ENCODE measurements at regions not wholly inside any gene's neighbourhood (a gene's known extent, or its start where the extent isn't known, plus 50 kb on each side); places are given as distances from the start of the nearest gene placed in this dataset.

DNA sequence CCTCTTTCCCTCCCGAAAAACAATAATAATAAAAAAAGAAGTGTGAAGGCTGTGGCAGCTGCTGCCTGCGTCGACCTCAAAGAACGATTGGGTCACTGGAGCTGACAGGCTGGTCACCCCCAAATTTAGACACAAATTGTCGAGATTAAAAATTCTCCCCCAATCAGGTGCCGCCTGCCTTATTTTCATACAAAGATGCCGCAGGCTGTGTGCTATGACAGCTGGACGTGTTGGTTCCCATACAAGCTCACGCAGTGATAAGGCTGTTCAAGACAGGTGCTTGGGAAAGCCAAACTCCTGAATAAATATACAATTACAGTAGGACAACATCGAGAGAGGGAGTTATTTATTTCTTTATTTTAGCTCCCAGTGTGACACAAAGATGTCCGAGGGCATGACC lies 1041.8 kb downstream of the VRK1 start:
- no peak for DNase-seq

DNA sequence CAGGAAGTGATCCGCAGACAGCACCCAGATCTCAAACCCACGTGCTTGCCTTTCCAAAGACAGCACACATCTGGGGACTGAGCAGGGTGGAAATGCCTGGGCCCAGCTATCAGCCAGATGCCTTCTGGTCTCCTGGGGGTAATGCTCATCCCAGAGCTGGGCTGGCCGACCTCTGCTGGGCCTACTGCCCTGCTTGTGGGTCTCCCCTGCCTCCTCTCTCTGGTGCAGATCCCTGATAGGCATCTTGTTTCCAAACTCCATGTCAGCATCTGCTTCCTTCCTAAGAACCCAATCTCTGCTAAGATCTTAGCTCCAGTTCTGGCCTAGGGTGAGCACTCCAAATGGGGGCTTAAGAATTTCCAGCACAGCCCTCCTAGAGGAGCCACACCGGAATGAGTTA lies 1043.0 kb downstream of the VRK1 start:
- no peak for DNase-seq

DNA sequence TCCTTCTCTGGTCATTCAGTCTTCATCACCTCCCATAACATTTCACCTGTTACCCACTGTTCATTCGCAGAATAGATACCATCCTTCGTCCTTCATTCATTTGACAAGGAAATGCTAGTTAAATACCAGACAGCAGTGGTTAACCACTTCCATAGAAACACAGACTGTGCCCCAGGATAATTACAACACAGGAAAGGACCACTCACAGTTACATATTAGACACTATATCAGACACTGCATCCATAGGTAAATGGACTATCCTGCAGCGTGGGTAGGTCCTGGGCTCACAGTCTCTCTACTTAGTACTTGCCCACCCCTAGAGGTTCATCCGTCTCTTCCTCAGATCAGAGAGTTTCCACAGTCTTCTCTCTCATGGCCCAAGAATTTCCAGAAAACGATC lies 1044.6 kb downstream of the VRK1 start:
- no peak for DNase-seq

DNA sequence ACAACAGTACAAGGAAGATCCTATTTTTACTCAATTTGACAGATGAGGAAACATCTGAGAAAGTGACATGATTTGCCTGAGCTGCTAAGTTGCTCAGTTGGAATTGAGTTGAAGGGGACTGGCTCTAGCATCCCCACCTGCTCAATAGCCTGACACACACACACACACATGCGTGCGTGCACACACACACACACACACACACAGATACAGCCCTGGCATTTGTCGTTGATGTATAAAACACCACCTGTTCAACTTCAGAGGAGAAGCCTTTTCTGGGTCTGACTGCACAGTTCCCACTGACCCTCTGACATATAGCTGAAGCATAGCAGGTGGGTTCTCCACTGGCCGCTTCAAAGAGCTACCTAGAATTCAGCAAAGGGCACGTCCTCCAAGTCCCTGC lies 1045.9 kb downstream of the VRK1 start:
- no peak for DNase-seq

DNA sequence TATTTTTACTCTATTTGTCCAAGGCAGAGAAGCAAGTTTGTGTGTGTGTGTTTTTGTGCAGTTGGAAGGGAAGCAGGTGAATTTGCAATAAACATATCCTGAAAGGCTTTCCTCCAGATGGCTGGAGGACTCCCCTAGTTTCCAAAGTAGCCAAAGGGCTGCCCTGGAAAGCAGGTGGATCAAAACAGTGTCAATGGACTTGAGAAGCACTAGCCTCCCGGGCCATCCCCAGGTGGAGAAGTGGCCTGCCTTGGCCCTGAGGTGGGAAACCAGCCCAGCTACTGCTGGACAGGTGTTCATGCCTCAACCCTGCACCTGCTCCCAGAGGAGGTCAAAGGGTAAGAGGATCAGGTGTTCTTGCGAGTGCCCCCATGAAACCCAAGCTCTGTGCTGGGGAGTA lies 1046.9 kb downstream of the VRK1 start:
- DNase-seq: no peak

DNA sequence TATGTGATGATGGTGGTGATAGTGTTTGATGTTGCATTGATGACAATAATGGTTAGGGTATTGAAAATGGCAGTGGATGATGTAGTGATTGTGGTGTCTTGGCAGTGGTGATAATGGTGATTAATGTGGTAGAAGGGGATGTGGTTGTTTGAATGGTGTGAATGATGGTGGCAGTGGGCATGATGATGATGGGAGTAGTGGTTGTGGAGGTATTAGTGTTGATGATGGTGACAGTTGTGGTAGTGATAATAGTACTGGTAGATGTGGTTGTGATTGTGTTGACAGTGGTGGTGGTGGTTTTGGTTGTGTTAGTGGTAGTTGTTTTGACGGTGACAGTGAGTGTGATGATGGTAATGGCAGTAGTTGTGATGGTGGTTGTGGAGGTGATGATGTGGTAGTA lies 1049.0 kb downstream of the VRK1 start:
- no peak for DNase-seq

DNA sequence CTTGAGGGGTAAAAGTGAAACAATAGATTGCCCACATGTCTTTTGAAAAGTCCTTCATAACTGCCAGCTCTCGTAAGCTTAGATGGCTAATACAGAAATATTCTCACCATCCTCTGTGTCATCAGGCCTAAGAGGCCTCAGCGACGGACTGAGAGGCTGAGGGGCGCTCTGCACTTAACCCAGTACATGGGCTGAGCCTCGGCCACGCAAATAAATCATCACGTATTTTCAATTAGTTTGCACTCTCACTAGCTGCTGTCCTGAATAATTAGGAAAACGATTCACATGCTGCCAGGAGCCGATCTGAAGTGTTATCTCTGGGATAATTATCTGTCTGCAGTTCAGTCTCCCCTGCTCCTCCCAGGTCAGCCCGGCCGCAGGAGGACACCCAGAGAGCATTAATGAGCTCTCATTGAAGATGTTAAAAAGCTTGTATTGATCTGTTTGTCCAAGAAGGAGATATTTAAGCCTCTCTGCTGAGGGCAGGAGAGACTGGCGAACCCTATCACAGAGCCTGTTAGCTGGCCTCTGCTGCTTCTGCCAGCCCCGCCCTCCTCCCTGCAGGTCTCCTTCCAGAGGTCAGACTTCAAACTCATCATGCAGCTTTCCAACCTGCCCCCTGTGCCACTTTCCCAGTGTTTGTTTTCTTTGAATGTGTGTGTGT lies 1051.3 kb downstream of the VRK1 start:
- no peak for DNase-seq

DNA sequence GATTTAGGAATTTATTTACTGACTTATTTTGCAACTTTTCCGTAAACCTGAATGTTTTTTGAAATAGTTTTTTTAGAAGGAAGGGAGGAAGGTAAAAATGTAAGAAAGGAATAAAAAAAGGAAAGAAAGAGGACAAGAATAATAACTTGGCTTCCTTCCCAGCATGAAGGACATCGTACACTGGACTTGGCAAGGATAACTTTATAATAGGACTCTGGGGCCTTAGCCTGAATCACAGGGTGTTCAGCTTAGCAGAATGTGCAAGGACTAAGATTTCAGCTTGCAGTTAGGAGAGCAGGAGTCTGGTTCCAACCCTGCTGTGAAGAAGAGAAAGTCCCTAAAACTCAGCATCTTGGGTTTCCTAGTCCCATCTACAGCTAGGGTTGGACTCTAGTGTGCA lies 1053.3 kb downstream of the VRK1 start:
- DNase-seq: no peak

DNA sequence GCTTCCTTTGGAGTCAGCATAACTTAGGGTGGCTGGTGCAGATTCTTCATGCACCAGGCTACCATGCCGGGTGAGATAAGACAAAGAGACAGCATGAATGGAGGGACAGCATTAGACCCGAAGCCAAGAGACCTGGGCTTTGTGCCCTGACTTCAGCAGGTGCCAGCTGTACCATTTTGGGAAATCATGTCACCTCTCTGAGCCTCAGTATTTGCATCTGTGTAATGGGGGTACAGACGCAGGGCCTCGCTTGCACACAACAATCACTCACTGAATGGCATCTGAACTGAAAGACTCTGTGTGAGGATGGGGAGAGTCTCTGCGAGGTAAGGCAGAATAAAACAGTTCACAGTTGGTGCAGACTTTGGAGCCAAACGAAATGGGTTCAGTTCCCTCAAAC lies 1053.7 kb downstream of the VRK1 start:
- DNase-seq: no peak

DNA sequence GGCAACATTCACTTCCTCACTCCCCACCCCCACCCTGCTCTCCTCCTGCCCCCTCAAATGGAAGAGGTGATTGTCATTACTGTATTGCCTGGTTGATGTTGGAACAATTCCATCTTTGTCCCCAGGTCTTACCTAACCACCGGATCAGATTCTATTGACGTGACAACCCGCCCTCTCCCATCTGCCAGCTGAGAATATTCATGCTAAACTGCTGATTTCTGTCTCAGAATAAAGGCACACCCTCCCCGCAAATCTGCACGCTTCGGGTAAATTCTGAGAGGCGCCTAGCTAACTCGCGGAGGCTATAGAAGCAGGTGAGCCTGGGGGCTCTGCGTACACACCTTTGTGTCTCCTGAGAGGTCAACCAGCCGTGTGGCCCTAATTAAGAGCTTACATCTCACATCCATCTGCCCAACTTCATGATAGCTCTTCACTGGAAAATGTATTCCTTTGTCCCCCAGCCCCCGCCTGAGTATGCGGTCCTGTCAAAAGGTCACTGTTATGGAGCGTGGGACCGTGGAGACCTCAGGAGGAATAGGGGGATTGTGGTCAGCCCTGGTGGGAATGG lies 1054.3 kb downstream of the VRK1 start:
- no peak for DNase-seq

DNA sequence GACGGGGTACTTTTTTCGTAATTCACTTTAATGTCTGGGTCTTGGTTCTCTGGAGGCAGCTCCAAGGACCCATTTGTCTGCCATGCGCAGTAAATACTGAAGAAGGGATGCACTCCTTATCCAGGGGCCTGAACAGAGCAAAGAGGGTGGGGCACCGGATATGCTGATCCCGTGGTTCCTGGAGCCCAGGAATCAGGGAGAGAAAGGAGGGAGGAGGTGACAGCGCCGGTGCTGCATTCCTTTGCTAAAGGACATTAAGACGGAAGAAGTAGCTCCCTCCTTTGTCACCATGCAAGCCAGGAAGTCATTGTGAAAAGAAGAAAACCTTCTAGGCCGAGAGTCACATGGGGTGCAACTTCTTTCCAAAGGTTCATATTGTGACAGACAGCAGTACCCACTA lies 1057.7 kb downstream of the VRK1 start:
- DNase-seq: no peak

DNA sequence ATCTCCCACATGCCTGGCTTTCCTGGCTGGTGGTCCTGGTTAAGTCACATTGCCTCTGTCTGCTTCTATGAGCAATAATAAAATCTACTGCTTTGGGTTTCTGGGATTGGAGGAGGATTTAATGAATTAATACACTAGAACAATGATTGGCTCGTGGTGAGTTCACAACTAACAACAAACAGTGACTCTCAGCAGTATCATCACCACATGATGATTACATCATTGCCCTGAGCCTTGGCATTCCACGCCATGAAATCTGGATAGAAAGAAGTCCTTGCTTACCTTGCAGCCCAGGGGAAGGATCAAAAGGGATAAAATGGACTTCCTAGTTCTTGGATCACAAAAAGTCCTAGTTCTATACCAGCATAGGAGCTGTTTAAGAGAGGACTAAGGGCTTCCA lies 1069.0 kb downstream of the VRK1 start:
- DNase-seq: no peak

DNA sequence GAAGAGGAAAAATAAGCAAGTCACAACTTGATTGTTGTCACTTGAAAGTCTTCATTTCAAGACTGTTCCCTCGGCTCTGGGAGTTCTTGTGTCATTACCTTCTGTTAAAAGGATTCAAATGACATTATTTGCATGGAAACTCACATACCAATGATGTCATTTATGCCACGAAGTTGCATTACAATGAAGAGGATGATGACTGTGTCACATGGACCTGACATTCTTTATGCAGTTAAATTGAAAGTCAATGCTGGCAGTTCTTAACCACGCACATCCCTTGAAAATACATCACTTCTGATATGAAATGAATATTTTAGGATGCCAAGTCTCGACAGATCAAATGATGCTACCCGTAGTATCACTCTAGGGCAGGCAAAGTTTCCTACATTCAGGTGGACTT lies 1069.5 kb downstream of the VRK1 start:
- no peak for DNase-seq

DNA sequence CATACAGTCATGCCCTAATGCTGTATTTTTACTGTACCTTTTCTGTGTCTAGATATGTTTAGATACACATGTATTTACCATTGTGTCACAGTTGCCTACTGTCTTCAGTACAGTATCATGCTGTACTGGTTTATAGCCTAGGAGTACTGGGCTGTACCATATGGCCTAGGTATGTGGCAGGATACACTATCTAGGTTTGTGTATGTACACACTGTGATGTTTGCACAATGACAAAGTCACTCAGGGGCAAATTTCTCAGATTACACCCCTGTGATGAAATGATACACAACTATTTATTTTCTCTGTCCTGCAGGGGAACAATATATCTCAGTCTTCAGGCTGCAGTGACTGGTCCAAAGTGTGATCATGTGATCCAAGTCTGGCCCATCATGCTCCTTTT lies 1076.1 kb downstream of the VRK1 start:
- DNase-seq: no peak

DNA sequence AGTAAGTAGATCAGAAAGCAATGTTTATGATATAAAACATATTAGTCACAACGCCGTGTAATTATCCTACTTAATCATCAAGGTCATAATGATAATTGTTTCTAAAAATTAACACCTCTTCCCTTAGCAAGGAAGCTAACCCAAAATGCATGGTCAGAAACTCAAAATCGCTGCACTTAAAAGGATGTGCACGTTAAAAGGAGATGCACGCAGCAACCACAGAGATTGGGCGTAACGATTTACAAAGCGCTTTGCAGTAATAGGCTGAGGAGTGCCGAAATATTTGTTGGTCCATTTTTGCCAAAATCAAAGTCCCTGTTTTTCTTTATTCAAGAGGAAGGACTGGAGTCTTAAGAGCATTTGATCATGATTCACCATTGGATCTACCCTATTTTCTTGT lies 1077.2 kb downstream of the VRK1 start:
- DNase-seq: no peak

DNA sequence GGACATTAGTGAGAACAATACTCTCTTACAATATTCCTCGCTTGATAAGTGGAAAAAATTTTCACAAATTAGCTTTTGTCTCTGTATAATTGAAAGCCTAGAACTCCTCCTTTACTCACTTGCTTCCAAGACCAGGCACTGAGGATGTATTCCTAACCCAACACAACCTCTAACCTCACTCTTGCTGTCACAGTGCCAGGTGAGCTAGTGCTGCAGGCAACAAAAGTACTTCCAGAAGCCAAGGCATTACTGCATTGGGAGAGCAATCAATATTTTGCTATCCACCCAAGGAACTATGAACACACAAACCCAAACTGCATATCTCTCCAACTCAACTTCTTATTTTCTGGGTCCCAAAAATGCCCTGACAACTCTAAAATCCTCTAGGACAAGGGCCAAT lies 1081.0 kb downstream of the VRK1 start:
- no peak for DNase-seq

DNA sequence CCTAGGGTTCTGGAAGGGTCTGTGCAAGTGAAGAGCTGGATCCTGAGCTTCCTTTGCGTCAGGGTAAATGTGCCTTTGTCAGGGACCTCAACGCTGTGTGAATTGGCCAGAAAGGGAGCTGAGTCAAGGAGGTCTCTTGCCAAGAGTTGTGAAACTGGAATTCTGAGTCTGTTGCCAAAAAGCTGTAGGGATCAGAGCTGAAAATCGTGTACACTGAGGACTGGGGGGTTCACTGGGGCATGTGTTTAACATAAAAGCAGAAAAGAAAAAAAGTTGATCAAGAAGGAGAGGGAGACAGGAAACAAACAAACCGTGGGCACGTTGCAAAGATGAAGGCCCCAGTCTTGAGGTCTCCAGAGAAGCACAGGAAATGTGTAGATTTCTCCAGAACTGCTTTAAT lies 1081.5 kb downstream of the VRK1 start:
- DNase-seq: no peak

DNA sequence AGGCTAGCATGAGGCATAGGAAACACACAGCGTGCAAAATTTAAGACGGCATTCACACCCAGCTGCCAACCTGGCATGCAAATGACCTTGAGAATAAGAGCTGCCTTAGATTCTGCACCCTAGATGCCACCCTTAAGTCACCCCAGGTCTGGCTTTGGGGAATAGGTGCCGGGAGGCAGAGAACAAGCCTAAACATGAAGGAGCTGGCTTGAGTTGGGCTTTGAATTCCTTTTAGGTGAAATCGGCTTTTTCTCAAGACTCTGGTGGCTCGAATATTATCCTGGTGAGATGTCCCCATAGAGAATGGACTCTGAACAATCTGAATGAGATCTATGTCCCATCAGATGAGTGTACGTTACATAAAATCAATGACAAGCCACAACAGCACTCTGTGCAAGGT lies 1090.5 kb downstream of the VRK1 start:
- DNase-seq: no peak

DNA sequence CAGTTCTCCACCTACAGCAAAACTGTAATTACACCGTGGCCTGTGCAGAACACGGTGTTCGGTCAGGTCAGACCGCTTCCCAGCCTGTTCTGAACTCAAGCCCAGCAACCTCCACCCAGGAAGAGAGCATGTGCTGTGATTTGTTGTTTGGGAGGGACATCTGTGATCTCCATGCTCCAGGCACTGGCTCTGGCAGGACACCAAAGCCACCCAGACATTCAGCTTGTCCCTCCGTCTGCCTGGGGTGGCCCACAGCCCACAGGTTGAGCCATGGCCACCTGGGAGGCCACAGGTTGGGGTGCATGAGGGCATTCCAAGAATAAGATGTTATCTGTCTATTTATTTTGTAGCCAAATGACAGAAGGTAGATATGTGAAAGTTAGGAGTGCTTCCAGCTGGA lies 1091.1 kb downstream of the VRK1 start:
- no peak for DNase-seq

DNA sequence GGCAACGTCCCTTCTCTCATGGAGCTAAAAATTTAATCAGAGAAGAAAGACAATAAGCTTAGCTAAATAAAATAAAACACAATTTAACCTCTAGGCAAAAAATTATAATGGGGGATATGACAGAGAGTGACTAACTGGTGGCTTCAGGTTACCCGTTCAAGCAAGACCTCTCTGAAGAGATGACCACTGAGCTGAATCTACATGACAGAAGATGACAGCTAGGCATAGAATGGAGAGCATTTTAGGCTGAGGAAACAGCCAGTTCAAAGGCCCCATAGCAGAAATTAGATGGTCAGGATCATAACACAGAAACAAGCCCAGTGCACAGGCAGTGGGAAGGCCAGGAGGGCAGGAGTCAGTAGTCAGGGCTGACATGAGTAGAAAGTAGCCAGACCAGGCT lies 1094.3 kb downstream of the VRK1 start:
- DNase-seq: no peak

DNA sequence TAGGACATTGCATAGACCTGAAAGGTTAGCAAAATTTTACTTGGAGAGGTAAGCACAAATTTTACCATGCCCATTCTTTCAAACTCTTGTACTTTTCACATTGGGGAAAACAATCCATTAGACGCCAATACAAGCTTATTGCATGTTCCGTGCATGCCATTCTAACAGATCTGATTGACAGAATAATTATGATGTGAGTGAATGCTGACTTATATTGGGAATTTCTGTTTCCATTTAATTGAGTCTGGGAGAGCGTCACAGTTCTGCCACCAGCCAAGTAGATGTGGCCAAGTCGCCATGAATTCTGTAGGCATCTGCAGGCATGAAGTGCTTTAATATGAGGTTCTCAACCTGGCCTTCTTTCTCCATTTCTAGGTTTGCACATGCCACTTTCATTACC lies 1097.4 kb downstream of the VRK1 start:
- DNase-seq: no peak

DNA sequence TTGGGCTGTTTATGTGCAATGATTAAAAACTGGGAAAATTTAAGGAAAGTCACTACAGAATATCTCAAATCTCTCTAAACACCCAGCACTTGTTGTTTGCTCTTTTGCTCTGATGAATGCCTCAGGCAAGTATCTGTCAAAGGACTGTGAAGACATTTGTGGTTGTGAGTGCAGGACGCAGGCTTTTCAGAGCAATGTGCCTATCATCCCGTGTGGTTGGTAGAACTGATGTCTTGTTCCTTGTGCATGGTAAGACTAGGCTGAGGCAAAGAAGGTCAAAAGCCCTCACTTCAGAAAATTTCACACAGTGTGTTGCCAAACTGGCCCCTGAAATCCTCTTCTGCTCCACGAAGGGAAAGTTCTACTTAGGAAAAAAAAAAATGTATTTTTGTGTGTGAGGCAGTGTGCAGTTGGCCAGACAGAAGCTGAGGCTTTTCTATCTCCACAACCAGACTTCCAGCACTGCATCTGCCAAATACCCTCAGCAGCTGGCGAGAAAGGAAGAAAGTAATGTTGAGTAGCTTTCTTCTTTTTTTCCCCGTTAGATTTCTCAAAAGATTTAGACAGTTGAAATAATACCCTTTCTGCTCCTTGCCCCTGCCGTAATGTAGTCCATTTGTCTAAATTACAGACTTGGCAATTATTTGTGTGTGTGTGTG lies 1103.1 kb downstream of the VRK1 start:
- no peak for DNase-seq

DNA sequence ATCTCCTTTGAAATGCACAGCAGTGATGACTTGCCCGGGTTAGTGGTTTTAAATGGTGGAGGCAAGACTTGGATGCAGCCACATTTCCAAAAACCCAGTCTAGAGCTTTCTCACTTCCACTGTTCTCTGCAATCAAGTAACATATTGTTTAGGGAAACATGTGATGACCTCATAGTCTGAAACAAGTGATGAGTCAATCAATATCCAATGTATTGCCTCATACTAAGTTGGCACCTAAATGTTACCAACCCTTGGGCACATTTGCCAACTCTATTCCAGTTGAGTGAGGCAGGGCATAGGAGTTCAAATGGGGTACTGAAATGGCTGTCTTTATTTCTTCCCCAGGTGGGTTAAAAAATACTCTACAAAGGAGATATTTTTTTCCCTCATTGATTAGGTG lies 1105.4 kb downstream of the VRK1 start:
- no peak for DNase-seq

DNA sequence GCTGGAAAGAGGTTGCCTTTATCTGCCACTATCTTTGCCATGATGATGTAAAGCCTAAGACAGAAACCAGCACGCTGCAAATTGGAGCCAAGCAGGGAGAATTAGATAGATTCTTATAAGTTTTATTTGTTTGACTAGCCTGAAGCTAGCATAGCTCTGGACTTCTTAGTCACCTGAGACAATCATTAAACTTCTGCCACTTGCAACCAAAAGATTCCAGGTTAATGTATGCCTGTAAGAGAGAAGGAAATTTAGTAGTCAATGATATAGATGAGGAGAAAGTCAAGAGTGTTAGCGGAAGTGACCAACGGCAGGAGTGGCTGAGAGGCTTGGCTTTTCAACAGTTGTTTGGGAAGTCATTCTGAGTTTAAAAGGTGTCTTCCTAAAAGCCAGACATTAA lies 1106.6 kb downstream of the VRK1 start:
- DNase-seq: no peak

DNA sequence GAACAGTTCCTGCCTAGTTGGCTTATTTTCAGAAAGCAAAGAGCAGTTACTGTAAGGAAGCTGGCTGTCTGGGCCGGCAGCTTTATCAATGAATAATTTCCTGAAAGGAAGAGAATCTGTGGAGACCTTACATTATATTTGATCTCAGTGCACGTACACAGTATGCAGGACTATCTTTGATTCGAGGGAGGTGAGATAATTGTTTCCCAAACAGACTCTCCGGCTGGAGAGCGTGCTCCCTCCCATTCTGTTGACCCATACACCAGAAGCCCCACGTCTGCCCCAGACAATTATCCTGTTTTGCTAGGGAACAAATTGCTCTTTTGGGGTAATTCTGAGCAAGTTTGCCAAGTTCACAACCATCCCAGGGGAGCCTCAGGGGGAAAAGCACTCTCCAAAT lies 1115.0 kb downstream of the VRK1 start:
- DNase-seq: no peak
